Neural cell (in vitro differentiated cells): ENCODE measurements at regions not wholly inside any gene's neighbourhood (a gene's known extent, or its start where the extent isn't known, plus 50 kb on each side); places are given as distances from the start of the nearest gene placed in this dataset.

ENCODE experiments used
- CTCF ChIP-seq: fragments of 450-650 bp; IDR thresholded peaks from 2 replicates; pipeline ENCODE4 v1.5.1; 2014; ENCODE audit warnings: antibody characterized with exemption, mild to moderate bottlenecking, moderate library complexity; ENCODE audit not compliant: poor library complexity, severe bottlenecking
- EZH2 ChIP-seq: fragments of 200-600, 300-800 bp; shearing (Covaris generic), sonication (generic); IDR thresholded peaks from 2 replicates; pipeline ENCODE4 v1.6.1; 2014; ENCODE audit warnings: antibody characterized with exemption, low read length, borderline replicate concordance, mild to moderate bottlenecking; ENCODE audit not compliant: insufficient read depth, poor library complexity, severe bottlenecking
- RAD21 ChIP-seq: fragments of 450-650 bp; conservative IDR thresholded peaks from 2 replicates; pipeline ENCODE4 v1.6.1; 2014; ENCODE audit warnings: antibody characterized with exemption, mild to moderate bottlenecking, moderate library complexity

GRCh38 chr2:355773-356172 is 67.9 kb upstream of the ALKAL2 start:
- no peak for TF ChIP-seq EZH2
- TF ChIP-seq CTCF, result no peak
- no peak for TF ChIP-seq RAD21
